ENCODE measurements at regions not wholly inside any gene's neighbourhood (a gene's known extent, or its start where the extent isn't known, plus 50 kb on each side); places are given as distances from the start of the nearest gene placed in this dataset.

GRCh38 chr4:108484187-108484586, 136.2 kb upstream of the RPL34 start:
- no peak for TF ChIP-seq EZH2 (IDR thresholded peaks at IDR 0.05; ENCODE audit: insufficient read depth, poor library complexity, severe bottlenecking)
- no peak for TF ChIP-seq EZH2phosphoT487 (IDR thresholded peaks at IDR 0.05; ENCODE audit: insufficient read depth, low read depth)
